WTC11 (cell line): ENCODE measurements at regions not wholly inside any gene's neighbourhood (a gene's known extent, or its start where the extent isn't known, plus 50 kb on each side); places are given as distances from the start of the nearest gene placed in this dataset.

ENCODE experiments used
- ATAC-seq: fragments of 200-7000 bp; cut with Tn5 transposase; 2 replicates; pipeline ENCODE4 v1.10.0; 2021; ENCODE audit warnings: mild to moderate bottlenecking, moderate library complexity
- CTCF ChIA-PET: fragments of 300-600 bp; sonication (Branson Sonifier 250); formaldehyde crosslinking; loops from one replicate; lab custom pipeline; 2021; ENCODE audit warnings: antibody characterized with exemption; lab: Charles Lee
- POLR2A ChIA-PET: fragments of 350-600 bp; sonication (Branson Sonifier 250); formaldehyde crosslinking; loops from one replicate; lab custom pipeline; 2021; ENCODE audit warnings: antibody characterized with exemption; lab: Charles Lee
- DNase-seq: peaks from one replicate; pipeline ENCODE4 v3.0.0; 2021; ENCODE audit warnings: low spot score
- H3K27ac Mint-ChIP-seq: 2 replicates; pipeline ENCODE4 v1.8.0; 2021; ENCODE audit warnings: mixed read lengths
- H3K27me3 Mint-ChIP-seq: 2 replicates; pipeline ENCODE4 v1.8.0; 2021; ENCODE audit warnings: low read depth, mild to moderate bottlenecking, moderate library complexity, mixed read lengths
- H3K36me3 Mint-ChIP-seq: 2 replicates; pipeline ENCODE4 v1.8.0; 2021; ENCODE audit warnings: mixed read lengths
- H3K4me1 Mint-ChIP-seq: 2 replicates; pipeline ENCODE4 v1.8.0; 2022; ENCODE audit warnings: mixed read lengths
- H3K4me3 Mint-ChIP-seq: 2 replicates; pipeline ENCODE4 v1.8.0; 2021; ENCODE audit warnings: mild to moderate bottlenecking, moderate library complexity, mixed read lengths
- H3K9me3 Mint-ChIP-seq: 2 replicates; pipeline ENCODE4 v1.8.0; 2021; ENCODE audit warnings: mixed read lengths
- CREM ChIP-seq: sonication (generic); formaldehyde crosslinking; IDR thresholded peaks from 2 replicates; pipeline ENCODE4 v1.8.1; 2022; ENCODE audit warnings: mild to moderate bottlenecking, missing genetic modification reagents, moderate library complexity
- MXD4 ChIP-seq: fragments of 250-450 bp; sonication (Bioruptor Pico); IDR thresholded peaks from 2 replicates; pipeline ENCODE4 v1.8.0; 2021; ENCODE audit warnings: mild to moderate bottlenecking, moderate library complexity, borderline replicate concordance
- NFATC4 ChIP-seq: fragments of 250-450 bp; sonication (Bioruptor Pico); IDR thresholded peaks from 2 replicates; pipeline ENCODE4 v1.9.0; 2021; ENCODE audit warnings: mild to moderate bottlenecking
- NR2C2 ChIP-seq: sonication (generic); formaldehyde crosslinking; IDR thresholded peaks from 2 replicates; pipeline ENCODE4 v1.8.0; 2022; ENCODE audit warnings: mild to moderate bottlenecking, missing genetic modification reagents
- RORB ChIP-seq: fragments of 250-450 bp; sonication (Bioruptor Pico); IDR thresholded peaks from 2 replicates; pipeline ENCODE4 v1.9.0; 2021; ENCODE audit warnings: mild to moderate bottlenecking
- SOX15 ChIP-seq: fragments of 250-450 bp; sonication (Bioruptor Pico); IDR thresholded peaks from 2 replicates; pipeline ENCODE4 v1.9.0; 2021; ENCODE audit warnings: mild to moderate bottlenecking
- SP1 ChIP-seq: sonication (generic); formaldehyde crosslinking; conservative IDR thresholded peaks from 2 replicates; pipeline ENCODE4 v1.8.1; 2022; ENCODE audit warnings: missing genetic modification reagents
- TEAD4 ChIP-seq: sonication (generic); formaldehyde crosslinking; IDR thresholded peaks from 2 replicates; pipeline ENCODE4 v1.8.0; 2022; ENCODE audit warnings: mild to moderate bottlenecking, missing genetic modification reagents
- ZNF396 ChIP-seq: fragments of 250-450 bp; sonication (Bioruptor Pico); IDR thresholded peaks from 2 replicates; pipeline ENCODE4 v1.8.0; 2021; ENCODE audit warnings: mild to moderate bottlenecking, moderate library complexity, borderline replicate concordance
- TF ChIP-seq, protein P1 (sequence below): sonication (generic); formaldehyde crosslinking; IDR thresholded peaks from 2 replicates; pipeline ENCODE4 v1.8.1; 2023; ENCODE audit warnings: mild to moderate bottlenecking, missing genetic modification reagents, moderate library complexity
- TF ChIP-seq, protein P2 (sequence below): sonication (generic); formaldehyde crosslinking; IDR thresholded peaks from 2 replicates; pipeline ENCODE4 v1.8.0; 2023; ENCODE audit warnings: mild to moderate bottlenecking, missing genetic modification reagents
- TF ChIP-seq, protein P3 (sequence below): sonication (generic); formaldehyde crosslinking; conservative IDR thresholded peaks from 2 replicates; pipeline ENCODE4 v1.8.1; 2022; ENCODE audit warnings: mild to moderate bottlenecking, missing genetic modification reagents
- TF ChIP-seq, protein P4 (sequence below): fragments of 250-450 bp; sonication (Bioruptor Pico); IDR thresholded peaks from 2 replicates; pipeline ENCODE4 v2.1.2; 2022; ENCODE audit warnings: mild to moderate bottlenecking, moderate library complexity
- TF ChIP-seq, protein P5 (sequence below): sonication (generic); formaldehyde crosslinking; IDR thresholded peaks from 2 replicates; pipeline ENCODE4 v1.8.1; 2023; ENCODE audit warnings: mild to moderate bottlenecking, missing genetic modification reagents, borderline replicate concordance
- TF ChIP-seq, protein P6 (sequence below): fragments of 250-450 bp; sonication (Bioruptor Pico); conservative IDR thresholded peaks from 2 replicates; pipeline ENCODE4 v1.9.0; 2021; ENCODE audit warnings: mild to moderate bottlenecking

DNA sequence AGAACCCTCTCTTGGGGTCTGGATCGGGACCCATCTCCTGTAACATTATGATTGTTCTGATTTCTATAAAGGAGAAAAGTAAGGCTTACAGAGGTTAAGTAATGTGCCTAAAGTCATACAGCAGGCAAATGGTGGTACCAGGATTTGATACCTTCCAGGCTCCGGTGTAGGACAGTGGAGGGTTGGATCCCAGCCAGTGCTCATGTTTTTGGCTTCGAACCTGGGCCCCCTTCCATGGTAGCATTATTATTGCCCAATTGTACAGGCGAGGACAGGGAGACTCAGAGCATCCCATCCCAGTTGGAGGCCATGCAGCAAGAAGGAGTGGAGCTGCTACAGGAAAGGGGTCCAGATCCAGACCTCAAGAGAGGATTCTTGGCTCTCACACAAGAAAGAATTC is 202.7 kb downstream of the TFAP2C start (continued):
- TF ChIP-seq, protein P1, sequence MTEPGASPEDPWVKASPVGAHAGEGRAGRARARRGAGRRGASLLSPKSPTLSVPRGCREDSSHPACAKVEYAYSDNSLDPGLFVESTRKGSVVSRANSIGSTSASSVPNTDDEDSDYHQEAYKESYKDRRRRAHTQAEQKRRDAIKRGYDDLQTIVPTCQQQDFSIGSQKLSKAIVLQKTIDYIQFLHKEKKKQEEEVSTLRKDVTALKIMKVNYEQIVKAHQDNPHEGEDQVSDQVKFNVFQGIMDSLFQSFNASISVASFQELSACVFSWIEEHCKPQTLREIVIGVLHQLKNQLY (CRISPR knock-in tag) = no peak

DNA sequence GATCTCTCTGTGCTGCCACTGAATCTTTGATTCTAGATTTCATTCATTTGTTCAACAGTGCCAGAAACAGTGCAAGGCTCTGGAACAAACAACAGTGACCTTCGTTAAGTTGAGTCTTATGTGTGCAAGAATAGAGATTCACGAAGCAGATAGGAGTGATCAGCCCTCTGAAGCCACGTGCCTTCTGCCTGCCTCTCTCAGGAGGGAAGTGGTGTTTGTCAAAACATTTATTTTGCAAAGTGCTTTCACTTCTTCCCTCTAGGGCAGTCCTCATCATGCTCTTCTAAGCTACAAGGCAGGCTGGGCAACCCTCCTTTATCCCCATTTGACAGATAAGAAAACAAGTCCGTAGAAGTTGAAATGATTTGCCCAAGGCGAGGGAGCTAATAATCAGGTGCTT is 204.3 kb downstream of the TFAP2C start:
- CTCF ChIA-PET = interaction anchor here (2.2 kb wide), 1 partner anchor 10 kb away, joined by 10 read pairs; no protein-coding TSS in a partner anchor
- TF ChIP-seq, protein P2, sequence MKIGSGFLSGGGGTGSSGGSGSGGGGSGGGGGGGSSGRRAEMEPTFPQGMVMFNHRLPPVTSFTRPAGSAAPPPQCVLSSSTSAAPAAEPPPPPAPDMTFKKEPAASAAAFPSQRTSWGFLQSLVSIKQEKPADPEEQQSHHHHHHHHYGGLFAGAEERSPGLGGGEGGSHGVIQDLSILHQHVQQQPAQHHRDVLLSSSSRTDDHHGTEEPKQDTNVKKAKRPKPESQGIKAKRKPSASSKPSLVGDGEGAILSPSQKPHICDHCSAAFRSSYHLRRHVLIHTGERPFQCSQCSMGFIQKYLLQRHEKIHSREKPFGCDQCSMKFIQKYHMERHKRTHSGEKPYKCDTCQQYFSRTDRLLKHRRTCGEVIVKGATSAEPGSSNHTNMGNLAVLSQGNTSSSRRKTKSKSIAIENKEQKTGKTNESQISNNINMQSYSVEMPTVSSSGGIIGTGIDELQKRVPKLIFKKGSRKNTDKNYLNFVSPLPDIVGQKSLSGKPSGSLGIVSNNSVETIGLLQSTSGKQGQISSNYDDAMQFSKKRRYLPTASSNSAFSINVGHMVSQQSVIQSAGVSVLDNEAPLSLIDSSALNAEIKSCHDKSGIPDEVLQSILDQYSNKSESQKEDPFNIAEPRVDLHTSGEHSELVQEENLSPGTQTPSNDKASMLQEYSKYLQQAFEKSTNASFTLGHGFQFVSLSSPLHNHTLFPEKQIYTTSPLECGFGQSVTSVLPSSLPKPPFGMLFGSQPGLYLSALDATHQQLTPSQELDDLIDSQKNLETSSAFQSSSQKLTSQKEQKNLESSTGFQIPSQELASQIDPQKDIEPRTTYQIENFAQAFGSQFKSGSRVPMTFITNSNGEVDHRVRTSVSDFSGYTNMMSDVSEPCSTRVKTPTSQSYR (CRISPR knock-in tag) = no peak
- TF ChIP-seq, protein P1 (CRISPR knock-in tag) = no peak
- DNase-seq = no peak
- Mint-ChIP-seq H3K27ac (no peak overlapping the region), H3K9me3 (no peaks in the 10 kb centered on the region), H3K4me3 (no peak overlapping the region), H3K36me3 (no peaks in the 10 kb centered on the region), H3K4me1 (peaks cover 54% of the 10 kb centered on the region), H3K27me3 (no peaks in the 10 kb centered on the region; the same call in 1 of the 2 replicates)
- ATAC-seq = no peak
- POLR2A ChIA-PET = no interaction called here

DNA sequence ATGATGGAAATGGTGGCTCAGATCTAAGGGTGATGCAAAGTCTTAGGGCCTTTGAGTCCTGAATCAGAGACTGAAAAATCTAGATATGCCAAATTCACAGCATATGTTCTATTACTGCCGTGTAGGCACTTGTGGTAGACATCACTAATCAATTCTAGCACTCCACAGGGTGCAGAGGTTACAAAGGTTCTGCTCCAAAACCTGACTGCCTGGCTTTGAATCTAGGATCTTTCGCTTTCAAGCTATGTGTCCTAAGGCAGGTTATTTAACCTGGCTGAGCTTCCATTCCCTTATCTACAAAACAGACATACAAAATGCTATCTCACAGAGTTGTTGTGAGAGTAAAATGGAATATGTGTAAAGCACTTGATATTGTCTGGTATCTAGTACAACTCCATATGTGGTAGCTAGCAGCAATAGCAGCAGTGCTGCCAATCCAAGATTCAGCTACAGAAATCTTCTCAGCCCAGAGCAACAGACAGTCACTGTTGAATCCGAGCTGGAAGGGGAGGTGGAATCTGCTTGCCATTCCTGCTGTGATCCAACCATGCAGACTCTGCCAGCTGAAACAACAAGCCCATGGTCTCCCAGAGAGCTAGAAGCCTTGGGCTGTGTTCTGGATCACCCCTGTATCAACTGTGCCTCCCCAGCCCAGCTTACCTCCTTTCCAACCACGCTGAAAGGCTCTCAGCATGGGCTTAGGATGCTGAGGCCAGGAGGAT is 206.9 kb downstream of the TFAP2C start:
- CTCF ChIA-PET = interaction anchor here (0.8 kb wide), 1 partner anchor 10 kb away, joined by 3 read pairs; no protein-coding TSS in a partner anchor

More for the DNA sequence above, 206.9 kb downstream of the TFAP2C start:
- Mint-ChIP-seq H3K27ac (no peak overlapping the region), H3K36me3 (no peaks in the 10 kb centered on the region), H3K9me3 (peaks cover 10% of the 10 kb centered on the region; the same call in 1 of the 2 replicates), H3K4me3 (no peak overlapping the region), H3K4me1 (peaks cover 31% of the 10 kb centered on the region), H3K27me3 (no peaks in the 10 kb centered on the region)
- TF ChIP-seq NFATC4 (CRISPR knock-in tag) (no peak), MXD4 (CRISPR knock-in tag) (no peak), ZNF396 (CRISPR knock-in tag) (no peak), SP1 (no peak), SOX15 (CRISPR knock-in tag) (no peak), RORB (CRISPR knock-in tag) (no peak), TEAD4 (CRISPR knock-in tag) (no peak), NR2C2 (CRISPR knock-in tag) (no peak), CREM (CRISPR knock-in tag) (no peak)
- TF ChIP-seq, protein P1 (CRISPR knock-in tag) = no peak
- TF ChIP-seq, protein P3, sequence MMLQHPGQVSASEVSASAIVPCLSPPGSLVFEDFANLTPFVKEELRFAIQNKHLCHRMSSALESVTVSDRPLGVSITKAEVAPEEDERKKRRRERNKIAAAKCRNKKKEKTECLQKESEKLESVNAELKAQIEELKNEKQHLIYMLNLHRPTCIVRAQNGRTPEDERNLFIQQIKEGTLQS (CRISPR knock-in tag) = no peak
- TF ChIP-seq, protein P4, sequence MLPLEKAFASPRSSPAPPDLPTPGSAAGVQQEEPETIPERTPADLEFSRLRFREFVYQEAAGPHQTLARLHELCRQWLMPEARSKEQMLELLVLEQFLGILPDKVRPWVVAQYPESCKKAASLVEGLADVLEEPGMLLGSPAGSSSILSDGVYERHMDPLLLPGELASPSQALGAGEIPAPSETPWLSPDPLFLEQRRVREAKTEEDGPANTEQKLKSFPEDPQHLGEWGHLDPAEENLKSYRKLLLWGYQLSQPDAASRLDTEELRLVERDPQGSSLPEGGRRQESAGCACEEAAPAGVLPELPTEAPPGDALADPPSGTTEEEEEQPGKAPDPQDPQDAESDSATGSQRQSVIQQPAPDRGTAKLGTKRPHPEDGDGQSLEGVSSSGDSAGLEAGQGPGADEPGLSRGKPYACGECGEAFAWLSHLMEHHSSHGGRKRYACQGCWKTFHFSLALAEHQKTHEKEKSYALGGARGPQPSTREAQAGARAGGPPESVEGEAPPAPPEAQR (CRISPR knock-in tag) = no peak
- TF ChIP-seq, protein P5, sequence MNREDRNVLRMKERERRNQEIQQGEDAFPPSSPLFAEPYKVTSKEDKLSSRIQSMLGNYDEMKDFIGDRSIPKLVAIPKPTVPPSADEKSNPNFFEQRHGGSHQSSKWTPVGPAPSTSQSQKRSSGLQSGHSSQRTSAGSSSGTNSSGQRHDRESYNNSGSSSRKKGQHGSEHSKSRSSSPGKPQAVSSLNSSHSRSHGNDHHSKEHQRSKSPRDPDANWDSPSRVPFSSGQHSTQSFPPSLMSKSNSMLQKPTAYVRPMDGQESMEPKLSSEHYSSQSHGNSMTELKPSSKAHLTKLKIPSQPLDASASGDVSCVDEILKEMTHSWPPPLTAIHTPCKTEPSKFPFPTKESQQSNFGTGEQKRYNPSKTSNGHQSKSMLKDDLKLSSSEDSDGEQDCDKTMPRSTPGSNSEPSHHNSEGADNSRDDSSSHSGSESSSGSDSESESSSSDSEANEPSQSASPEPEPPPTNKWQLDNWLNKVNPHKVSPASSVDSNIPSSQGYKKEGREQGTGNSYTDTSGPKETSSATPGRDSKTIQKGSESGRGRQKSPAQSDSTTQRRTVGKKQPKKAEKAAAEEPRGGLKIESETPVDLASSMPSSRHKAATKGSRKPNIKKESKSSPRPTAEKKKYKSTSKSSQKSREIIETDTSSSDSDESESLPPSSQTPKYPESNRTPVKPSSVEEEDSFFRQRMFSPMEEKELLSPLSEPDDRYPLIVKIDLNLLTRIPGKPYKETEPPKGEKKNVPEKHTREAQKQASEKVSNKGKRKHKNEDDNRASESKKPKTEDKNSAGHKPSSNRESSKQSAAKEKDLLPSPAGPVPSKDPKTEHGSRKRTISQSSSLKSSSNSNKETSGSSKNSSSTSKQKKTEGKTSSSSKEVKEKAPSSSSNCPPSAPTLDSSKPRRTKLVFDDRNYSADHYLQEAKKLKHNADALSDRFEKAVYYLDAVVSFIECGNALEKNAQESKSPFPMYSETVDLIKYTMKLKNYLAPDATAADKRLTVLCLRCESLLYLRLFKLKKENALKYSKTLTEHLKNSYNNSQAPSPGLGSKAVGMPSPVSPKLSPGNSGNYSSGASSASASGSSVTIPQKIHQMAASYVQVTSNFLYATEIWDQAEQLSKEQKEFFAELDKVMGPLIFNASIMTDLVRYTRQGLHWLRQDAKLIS (CRISPR knock-in tag) = no peak
- TF ChIP-seq, protein P6, sequence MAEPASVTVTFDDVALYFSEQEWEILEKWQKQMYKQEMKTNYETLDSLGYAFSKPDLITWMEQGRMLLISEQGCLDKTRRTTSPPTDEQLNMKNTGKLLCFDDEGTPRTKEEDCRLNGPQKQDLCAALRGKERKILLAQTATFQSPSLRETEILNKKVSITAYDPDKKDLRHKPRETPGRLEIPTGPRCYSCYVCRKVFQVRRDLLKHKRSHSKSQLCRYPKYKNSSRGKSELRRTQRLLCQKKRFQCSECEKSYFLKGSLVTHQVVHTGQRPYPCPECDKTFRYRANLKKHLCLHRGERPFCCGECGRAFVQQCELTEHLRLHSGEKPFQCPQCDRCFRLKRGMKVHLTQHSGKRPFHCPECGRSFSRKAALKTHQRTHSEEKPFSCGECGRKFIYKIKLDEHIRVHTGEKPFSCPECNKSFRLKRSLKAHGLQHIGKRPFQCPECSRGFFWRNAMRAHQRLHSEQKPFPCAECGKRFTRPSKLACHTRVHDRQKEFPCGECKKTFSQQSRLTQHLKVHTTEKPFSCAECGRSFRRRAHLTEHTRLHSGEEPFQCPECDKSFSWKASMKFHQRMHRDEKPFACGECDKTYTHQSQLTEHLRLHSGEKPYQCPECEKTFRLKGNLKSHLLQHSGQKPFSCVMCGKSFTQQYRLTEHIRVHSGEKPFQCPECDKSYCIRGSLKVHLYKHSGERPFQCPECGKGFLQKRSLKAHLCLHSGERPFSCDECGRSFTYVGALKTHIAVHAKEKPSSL (CRISPR knock-in tag) = no peak
- DNase-seq (no peak), ATAC-seq (no peak)
- POLR2A ChIA-PET = interaction anchor here (0.5 kb wide), 1 partner anchor 45 kb away, joined by 4 read pairs; no protein-coding TSS in a partner anchor
